HG03432 (cell line): ENCODE measurements at regions not wholly inside any gene's neighbourhood (a gene's known extent, or its start where the extent isn't known, plus 50 kb on each side); places are given as distances from the start of the nearest gene placed in this dataset.
"Not testable (repeated sequence)": the region's sequence is repeated elsewhere in the genome, so short reads cannot be mapped to it uniquely, and the experiment has no call there.

Experiments used
- ATAC-seq: cut with Tn5 transposase; IDR thresholded peaks from one replicate; pipeline ENCODE4 v1.9.1; 2021; ENCODE audit warnings: mild to moderate bottlenecking, moderate library complexity; ENCODE audit not compliant: unreplicated experiment

DNA sequence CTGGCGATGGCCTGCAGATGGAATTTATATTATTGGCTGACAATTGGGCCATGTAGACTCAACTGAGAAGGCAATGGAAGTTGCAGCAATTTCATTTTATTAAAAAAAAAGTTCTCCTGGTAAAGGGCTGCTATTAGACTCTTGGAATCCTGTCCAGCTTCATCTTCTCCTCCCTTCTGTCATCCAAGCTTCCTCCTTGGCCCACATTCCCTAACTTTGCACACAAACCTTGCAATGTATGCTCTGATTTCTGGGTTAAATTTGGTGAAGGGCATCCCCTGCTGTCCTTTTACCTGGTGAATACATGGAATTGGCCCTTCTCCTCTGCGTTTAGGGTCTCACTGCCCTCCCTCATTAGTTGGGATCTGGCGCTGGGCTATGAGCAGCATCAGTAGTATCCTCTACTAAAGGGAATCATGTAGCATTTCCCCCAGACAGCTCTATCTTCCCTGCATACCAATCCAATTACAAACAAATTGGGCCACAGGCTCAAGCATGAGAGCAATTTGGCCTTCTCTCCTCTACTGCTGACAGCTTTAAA, 336.9 kb downstream of the BMP4 start:
- no peak for ATAC-seq

DNA sequence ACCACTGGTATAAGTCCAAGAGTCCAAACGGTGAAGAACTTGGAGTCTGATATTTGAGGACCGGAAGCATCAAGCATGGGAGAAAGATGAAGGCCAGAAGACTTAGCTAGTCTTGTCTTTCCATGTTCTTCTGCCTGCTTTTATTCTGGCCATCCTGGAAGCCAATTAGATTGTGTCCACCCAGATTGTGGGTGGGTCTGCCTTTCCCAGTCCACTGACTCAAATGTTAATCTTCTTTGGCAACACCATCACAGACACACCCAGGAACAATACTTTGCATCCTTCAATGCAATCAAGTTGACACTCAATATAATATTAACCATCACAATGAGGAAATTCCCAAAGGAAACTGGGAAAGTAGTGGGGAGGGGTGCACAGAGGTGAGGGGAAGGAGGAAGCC, 340.1 kb downstream of the BMP4 start:
- not testable (repeated sequence) for ATAC-seq

DNA sequence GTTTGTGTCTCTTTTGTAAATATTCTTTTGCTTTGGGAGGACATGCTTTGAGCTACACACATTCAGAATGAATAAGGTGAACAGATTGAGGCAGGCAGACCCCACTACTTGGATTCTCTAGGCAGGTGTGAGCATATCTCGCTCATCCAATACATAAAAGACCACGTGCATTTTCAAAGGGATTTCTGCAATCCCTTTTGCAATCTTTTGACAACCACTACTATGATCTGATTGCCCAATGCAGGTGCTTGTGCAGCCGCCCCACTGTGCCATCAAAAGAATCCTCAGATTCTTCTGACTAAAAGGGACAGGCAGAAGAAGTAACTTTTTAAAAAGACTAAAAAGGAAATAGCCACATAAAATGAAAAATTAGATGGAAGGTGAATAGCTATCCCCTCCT, 341.4 kb downstream of the BMP4 start:
- ATAC-seq = no peak

DNA sequence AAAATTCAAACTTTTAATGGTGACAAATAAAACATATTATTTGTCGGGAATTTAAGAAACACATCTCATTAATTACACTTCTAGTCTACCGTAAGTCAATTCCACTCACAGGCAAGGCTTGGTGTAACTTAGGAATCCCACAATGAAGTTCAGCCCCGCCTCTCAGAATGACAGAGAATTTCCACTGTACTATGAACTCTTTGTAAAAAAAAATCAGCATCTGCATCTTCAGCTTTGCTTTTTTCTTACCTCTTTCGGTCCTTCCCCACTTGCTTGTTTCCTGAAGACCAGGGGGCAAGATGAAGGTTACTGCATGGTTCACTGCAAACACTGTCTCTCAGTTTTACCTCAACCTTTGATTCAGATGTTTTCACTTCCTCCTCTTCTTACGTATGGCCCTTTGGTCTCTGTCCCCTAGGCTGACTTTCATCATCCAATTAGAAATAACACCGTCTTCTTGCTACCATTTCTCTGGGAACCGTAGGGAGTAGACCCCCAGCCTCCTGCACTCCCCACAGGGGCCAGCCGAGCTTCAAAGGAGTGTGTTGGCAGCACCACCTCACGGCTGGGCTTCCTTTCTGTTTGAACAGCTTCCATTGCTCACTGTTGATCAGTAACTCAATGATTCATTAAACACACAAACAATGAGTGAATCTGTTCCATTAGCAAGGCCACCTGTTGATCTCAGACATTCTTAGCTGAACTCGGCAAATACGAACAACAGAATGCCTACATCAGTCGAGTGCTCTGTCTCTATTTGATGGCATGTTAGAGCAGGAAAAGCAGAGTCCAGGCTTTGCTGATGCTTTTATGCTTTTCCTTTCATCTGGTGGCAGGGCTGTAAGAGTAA, 343.0 kb downstream of the BMP4 start:
- ATAC-seq = peak; percentile 97

GRCh38 chr14:53610947-53611346, 345.7 kb downstream of the BMP4 start:
- ATAC-seq = no peak

GRCh38 chr14:53609009-53609408, 347.6 kb downstream of the BMP4 start:
- no peak for ATAC-seq

- ATAC-seq = peak; percentile 63
Observed at GRCh38 chr14:53608369-53608768, 348.3 kb downstream of the BMP4 start.

DNA sequence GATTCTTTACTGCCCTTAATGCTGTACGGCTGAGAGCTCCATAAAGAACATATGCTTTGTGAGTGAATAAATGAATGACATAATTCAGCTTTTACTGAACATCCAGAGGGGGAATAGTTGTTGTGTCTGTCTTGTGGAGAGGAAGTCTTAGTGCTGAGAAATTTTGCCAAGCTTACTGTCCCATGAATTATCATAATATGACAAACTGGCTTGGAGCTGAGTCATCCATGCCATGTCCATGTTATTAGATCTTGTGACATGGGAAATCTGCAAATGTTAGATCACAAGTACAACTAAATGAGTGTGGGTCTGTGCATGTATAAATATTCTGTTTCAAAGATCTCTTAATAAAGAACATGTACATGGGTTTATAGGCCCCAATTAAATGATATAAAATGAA, 350.4 kb downstream of the BMP4 start:
- no peak for ATAC-seq

GRCh38 chr14:53605562-53605961, 351.1 kb downstream of the BMP4 start:
- no peak for ATAC-seq

DNA sequence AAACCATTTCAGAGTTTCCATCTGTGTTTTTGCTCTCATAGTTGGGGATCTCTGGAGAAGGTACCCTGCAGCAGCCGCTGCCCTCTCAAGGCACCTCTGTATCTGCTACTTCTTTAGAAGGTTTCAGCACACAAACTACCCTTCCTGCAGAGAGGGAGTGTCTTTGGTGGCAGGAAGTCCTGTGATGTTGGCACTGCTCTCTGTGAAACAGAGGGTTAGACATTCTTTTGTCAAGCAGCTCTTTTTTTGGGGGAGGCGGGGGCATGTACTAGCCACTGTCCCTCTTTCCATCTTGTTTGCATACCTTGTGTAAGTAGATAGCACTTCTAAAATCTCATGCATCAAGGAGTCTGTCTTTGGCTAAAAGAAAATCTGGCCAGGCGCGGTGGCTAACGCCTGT, 352.6 kb downstream of the BMP4 start:
- no peak for ATAC-seq

DNA sequence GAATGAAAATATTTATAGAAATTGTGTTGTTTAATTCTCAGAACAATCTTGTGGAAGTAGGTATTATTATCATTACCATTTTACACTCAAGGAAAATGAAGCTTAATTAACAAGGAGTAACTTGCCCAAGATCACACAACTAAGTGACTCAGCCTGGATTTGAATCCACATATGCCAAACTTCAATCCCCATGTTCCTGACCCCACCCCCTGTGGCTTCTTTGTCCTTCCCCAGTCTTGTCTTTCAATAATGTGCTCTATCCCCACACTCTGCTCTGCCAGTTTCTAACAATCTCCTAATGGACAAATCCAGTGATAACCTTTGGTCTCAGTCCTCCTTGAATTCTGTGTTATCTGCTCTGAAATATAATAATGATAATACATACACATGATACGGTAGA, 355.2 kb downstream of the BMP4 start:
- ATAC-seq = no peak

GRCh38 chr14:53599221-53599945, 357.2 kb downstream of the BMP4 start:
- ATAC-seq = no peak

DNA sequence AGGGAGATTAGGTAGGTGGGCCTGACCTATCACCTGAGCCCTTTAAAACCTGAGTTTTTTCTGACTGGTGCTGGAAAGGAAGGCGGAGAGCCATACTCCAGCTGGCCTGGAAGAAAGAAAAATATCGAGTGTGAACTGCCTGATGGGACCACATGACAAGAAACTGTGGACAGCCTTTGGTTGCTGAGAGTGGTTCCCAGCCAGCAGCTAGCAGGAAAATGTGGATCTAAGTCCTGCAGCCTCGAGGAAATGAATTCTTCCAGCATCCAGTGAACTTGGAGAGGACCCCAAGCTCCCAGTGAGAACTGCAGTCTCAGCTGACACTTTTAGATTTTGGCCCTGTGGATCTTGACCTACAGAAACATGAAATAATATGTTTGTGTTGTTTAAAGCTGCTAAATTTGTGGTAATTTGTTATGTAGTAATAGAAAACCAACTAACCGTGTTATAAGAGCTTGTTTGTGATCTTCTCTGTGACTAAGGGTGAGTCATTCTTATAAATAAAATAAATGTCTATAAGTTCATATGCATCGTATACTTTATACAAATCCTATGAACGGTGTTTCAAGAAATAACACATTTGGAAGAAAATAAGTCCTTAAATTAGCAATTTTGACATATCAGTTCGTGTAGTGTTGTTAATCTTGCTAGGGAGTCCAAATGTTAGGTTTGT, 359.6 kb downstream of the BMP4 start:
- no peak for ATAC-seq

GRCh38 chr14:53591816-53592215, 364.8 kb downstream of the BMP4 start:
- no peak for ATAC-seq

- no peak for ATAC-seq
Observed at GRCh38 chr14:53581504-53581903, 375.1 kb downstream of the BMP4 start.

DNA sequence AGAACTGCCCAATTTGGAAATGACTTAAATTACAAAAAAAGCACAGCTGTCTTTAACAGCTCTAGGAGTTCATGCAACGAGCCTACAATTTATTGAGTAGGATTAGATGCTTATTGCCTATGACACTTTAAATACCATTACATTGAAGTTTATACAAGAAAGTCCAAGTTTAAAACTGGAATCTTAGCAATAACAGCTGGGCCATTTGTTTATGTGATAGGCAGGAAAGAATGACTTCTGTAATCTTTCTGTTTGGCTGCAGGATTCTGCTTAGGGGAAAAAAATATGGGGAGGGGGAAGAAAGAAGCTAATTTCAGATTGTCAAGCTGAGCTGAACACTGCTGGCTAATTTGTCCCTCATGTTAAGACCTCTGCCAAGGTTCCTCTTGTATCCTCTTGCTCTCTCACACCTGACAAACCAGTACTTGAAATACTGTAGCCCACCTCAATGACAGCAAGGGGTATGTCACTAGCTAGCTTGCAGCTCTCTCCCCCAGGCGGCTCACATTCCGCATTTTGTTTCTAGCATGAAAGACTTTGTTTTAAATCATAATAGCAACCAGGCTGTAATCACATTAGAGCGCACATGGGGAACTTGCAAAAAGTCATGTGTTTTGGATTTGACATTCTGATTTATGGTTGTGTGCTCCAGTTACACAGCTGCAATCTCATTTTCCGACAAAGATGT, 384.8 kb downstream of the BMP4 start:
- ATAC-seq = no peak

GRCh38 chr14:53570411-53571387, 385.9 kb downstream of the BMP4 start:
- ATAC-seq = peak; percentile 98

DNA sequence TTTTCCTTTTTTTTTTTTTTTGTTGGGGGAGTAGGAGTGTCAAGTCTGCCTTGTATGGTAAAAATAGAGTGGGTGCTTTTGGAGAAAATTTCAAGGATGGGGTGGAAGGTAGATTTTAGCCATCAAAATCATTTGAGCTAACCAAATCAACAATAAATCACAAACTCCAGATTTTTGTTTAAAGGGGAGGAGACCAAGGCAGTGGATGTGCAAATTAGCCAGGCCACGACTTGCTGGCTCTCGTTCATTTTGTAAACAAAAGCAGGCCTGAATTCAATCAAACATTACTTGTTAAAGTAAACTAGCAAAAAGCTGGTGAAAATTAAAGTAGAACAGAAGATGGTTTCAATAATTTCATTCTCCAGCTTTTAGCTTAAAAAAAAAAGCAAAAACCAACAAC, 387.2 kb downstream of the BMP4 start:
- no peak for ATAC-seq

- ATAC-seq = no peak
Observed at GRCh38 chr14:53567236-53567780, 389.3 kb downstream of the BMP4 start.
